Chondrocyte (in vitro differentiated cells): ENCODE measurements at regions not wholly inside any gene's neighbourhood (a gene's known extent, or its start where the extent isn't known, plus 50 kb on each side); places are given as distances from the start of the nearest gene placed in this dataset.

Source experiments
- DNase-seq: peaks from one replicate; pipeline ENCODE4 v3.0.0; 2021; ENCODE audit warnings: mixed read lengths, low spot score
- H3K27ac Mint-ChIP-seq: one replicate; pipeline ENCODE4 v1.8.0; 2021; ENCODE audit warnings: mild to moderate bottlenecking, moderate library complexity, mixed read lengths; ENCODE audit not compliant: unreplicated experiment
- H3K27me3 Mint-ChIP-seq: 2 replicates; pipeline ENCODE4 v1.8.0; 2021; ENCODE audit warnings: low read depth, mixed read lengths
- H3K36me3 Mint-ChIP-seq: 2 replicates; pipeline ENCODE4 v1.8.0; 2021; ENCODE audit warnings: low read depth, mixed read lengths
- H3K4me1 Mint-ChIP-seq: 2 replicates; pipeline ENCODE4 v1.8.0; 2021; ENCODE audit warnings: low read depth, mild to moderate bottlenecking, mixed read lengths
- H3K4me3 Mint-ChIP-seq: one replicate; pipeline ENCODE4 v1.8.0; 2021; ENCODE audit warnings: mild to moderate bottlenecking, moderate library complexity, mixed read lengths; ENCODE audit not compliant: unreplicated experiment
- H3K9me3 Mint-ChIP-seq: 2 replicates; pipeline ENCODE4 v1.8.0; 2021; ENCODE audit warnings: low read depth, mixed read lengths
- CTCF ChIP-seq: fragments of 200-600 bp; sonication (generic); IDR thresholded peaks from 2 replicates; pipeline ENCODE4 v1.5.0; 2021; ENCODE audit warnings: antibody characterized with exemption, mild to moderate bottlenecking, moderate library complexity

DNA sequence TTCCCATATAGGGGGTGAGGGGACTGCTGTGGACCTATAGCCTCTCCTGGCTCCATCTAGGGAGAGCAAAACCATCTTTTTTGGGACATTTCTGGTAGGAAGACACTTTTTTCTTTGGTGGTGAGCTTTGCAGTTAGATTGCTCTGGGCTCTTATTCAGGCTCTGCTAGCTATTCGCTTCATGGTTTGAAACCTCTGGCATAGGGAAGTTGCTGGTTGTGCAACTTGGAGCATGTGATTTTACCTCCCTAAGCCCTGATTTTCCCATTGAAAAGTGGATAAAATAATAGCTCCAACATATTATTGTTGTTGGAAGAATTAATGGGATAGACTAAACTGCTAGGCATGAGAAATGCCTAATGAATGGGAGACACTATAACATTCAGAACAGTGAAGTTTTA lies 69.6 kb downstream of the CYP26A1 start:
- no peak for TF ChIP-seq CTCF
- DNase-seq = no peak

GRCh38 chr10:93146336-93146735 lies 72.6 kb downstream of the CYP26A1 start:
- H3K27me3 Mint-ChIP-seq = peaks cover 4% of the 10 kb centered on the region
- peaks cover 6% of the 10 kb centered on the region for H3K36me3 Mint-ChIP-seq
- TF ChIP-seq CTCF = no peak
- H3K27ac Mint-ChIP-seq = no peak overlapping the region
- H3K4me3 Mint-ChIP-seq = no peak overlapping the region
- no peak for DNase-seq
- H3K9me3 Mint-ChIP-seq = peaks cover 5% of the 10 kb centered on the region
- peaks cover 11% of the 10 kb centered on the region for H3K4me1 Mint-ChIP-seq

More for the DNA sequence above, 69.6 kb downstream of the CYP26A1 start:
- Mint-ChIP-seq H3K4me1 (peaks cover 14% of the 10 kb centered on the region), H3K9me3 (no peaks in the 10 kb centered on the region), H3K4me3 (no peak overlapping the region), H3K36me3 (no peaks in the 10 kb centered on the region), H3K27ac (no peak overlapping the region), H3K27me3 (no peaks in the 10 kb centered on the region)

DNA sequence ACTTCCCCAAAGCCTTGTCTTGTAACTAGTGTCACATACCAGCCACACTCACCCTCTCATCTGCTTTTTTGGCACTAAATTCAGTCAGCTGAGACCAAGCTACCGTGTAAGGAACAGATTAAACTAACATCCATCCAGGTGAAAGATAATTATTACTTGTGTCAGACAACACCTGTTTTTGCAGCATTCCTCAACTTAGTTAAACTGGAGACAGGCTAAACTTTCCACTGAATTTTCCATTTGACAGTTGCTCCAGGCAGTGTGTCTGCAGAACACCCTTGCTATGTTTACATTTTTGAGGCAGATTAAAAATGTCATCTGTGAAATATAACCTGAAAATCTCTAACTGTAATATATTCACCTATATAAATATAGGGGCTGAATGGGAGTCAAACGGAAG lies 73.6 kb downstream of the CYP26A1 start:
- H3K4me1 Mint-ChIP-seq = peaks cover 19% of the 10 kb centered on the region
- no peak overlapping the region for H3K4me3 Mint-ChIP-seq
- H3K27ac Mint-ChIP-seq = no peak overlapping the region
- peaks cover 6% of the 10 kb centered on the region for H3K36me3 Mint-ChIP-seq
- peaks cover 5% of the 10 kb centered on the region for H3K9me3 Mint-ChIP-seq
- DNase-seq = no peak
- peaks cover 4% of the 10 kb centered on the region for H3K27me3 Mint-ChIP-seq
- TF ChIP-seq CTCF = no peak

DNA sequence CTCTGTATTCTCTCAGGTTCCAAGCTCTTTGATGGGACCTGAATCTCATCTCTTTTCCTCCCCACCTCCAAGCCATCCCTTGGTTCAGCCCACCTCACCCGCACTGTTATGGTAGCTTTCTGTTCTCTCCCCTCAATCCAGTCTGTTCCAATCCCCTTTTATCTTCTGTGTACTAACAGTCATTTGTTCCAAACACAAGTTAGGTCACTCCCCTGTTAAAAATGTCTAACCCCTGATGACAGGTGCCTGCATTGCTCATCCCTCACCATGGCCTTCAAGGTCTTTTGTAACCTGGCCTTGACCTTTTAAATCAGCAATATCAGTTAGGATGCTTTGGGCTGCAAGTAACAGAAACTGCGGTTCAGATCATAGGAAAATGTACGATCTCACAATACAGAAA lies 74.8 kb downstream of the CYP26A1 start:
- peaks cover 12% of the 10 kb centered on the region for H3K9me3 Mint-ChIP-seq
- no peak overlapping the region for H3K4me3 Mint-ChIP-seq
- peaks cover 6% of the 10 kb centered on the region for H3K36me3 Mint-ChIP-seq
- H3K27ac Mint-ChIP-seq = no peak overlapping the region
- H3K4me1 Mint-ChIP-seq = peaks cover 21% of the 10 kb centered on the region
- no peak for DNase-seq
- no peak for TF ChIP-seq CTCF
- H3K27me3 Mint-ChIP-seq = peaks cover 4% of the 10 kb centered on the region

- TF ChIP-seq CTCF = no peak
- Mint-ChIP-seq H3K27me3 (peaks cover 4% of the 10 kb centered on the region), H3K4me3 (no peak overlapping the region), H3K36me3 (peaks cover 6% of the 10 kb centered on the region), H3K9me3 (peaks cover 12% of the 10 kb centered on the region), H3K4me1 (peaks cover 21% of the 10 kb centered on the region), H3K27ac (no peak overlapping the region)
- DNase-seq = no peak
These were observed 76.1 kb downstream of the CYP26A1 start for GRCh38 chr10:93149761-93150160.
